ENCODE measurements at regions not wholly inside any gene's neighbourhood (a gene's known extent, or its start where the extent isn't known, plus 50 kb on each side); places are given as distances from the start of the nearest gene placed in this dataset.
"Not testable (repeated sequence)": the region's sequence is repeated elsewhere in the genome, so short reads cannot be mapped to it uniquely, and the experiment has no call there.

DNA sequence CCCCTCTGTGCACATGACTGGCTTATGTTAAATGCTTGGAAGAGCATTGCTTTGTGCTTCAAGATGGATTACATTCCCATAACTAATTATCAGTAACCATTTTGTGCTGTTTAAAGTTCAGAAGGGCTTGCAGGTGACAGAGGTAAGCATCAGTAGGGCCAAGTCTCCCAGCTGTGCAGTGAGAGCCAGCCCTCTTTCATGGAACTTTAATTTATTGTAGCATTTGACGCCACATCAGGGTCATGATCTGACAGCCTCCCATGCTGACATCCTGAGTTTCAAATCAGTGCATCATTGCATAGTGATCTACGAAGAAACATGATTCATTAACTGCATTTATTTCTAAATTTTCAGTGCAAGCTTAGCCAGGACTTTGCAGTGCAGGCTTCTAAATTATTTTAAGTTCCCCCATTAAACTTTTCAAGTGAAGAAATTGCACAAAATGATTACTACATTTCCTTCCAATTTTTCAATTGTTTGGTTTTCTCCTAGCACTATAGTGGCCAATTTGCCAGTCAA, 380.9 kb downstream of the UTRN start:
- no peak for DNase-seq (ENCODE audit: low read depth, low spot score)
- H3K27ac ChIP-seq: no peak overlapping the region
- H3K4me3 ChIP-seq: no peak overlapping the region
- H3K9ac ChIP-seq (ENCODE audit: insufficient read length): no peak overlapping the region
- H3K36me3 ChIP-seq (ENCODE audit: insufficient read depth, low read length): no peaks in the 10 kb centered on the region
- TF ChIP-seq EZH2 (IDR thresholded peaks at IDR 0.05) (no peak), POLR2AphosphoS5 (IDR thresholded peaks at IDR 0.05; ENCODE audit: borderline replicate concordance, low read depth, low read length) (no peak), FOXP2 (optimal IDR thresholded peaks at IDR 0.05; ENCODE audit: control extremely low read depth, extremely low read length, insufficient read depth) (no peak)
- no peaks in the 10 kb centered on the region for H3K9me3 ChIP-seq (ENCODE audit: low read depth, low read length)

DNA sequence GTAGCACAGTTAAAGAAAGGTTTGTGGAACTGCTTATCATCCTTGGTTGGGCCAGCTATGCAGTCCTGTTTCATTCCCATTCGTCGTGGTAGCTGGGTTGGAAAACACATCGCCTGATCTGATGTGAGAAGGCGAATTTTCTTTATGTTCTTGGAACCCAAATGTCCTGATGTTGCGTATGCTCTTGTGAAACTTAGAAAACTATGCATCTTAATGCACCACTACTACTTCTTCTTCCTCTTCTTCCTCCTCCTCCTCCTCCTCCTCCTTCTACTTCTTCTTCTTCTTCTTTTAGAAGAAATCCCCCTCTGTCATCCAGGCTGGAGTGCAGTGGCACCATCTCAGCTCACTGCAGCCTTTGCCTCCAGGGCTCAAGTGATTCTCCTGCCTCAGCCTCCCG, 381.6 kb downstream of the UTRN start:
- no peak overlapping the region for H3K27ac ChIP-seq
- DNase-seq (ENCODE audit: low read depth, low spot score): no peak
- TF ChIP-seq EZH2 (IDR thresholded peaks at IDR 0.05) (no peak), FOXP2 (optimal IDR thresholded peaks at IDR 0.05; ENCODE audit: control extremely low read depth, extremely low read length, insufficient read depth) (no peak)

DNA sequence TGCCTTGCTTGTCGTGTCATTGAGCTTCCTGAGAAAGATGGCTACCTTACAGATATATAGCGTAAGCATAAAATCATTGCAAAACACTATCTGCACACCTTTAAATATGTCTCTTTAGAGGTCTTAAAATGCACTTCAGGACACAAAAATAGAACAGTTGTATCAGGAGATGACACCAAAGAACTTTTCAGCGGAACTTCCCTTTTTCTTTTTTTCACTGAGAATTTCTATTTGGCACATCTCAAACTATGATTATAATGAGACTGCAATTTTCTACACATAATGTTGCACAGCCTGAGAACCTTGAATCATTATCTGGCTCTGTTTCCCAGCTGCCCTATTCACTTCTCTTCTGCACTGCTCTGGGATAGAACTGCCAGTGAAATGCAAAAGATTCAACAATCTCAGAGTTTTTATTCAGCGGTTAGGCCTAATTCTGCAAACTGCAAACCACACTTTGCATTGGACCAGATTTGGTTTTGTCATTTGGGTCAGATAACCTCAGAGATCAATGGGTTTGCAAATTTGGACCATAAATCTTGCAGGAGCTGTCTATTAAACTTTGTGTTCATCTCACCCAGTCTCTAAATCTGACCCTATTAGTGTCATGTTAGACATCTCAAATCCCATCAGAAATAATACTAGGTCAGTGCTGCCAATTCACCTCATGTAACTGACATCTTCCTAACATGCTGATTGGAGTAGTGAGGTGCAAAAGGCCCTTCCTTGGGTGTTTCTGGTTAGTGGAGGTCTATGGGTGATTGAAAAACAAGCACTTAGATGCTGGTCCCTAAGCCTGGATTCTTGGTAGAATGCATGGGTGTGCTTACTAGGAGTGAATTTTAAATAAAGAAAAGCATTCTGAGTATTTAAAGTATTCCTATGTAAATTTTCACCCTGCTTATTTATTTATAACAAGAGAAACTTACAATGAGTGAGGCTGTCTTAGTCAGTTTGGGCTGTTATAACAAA, 382.7 kb downstream of the UTRN start:
- Histone ChIP-seq H3K27ac (no peak overlapping the region), H3K9ac (ENCODE audit: insufficient read length) (no peak overlapping the region), H3K9me3 (ENCODE audit: low read depth, low read length) (no peaks in the 10 kb centered on the region), H3K36me3 (ENCODE audit: insufficient read depth, low read length) (no peaks in the 10 kb centered on the region), H3K4me3 (no peak overlapping the region)
- TF ChIP-seq FOXP2 (optimal IDR thresholded peaks at IDR 0.05; ENCODE audit: control extremely low read depth, extremely low read length, insufficient read depth) (no peak), EZH2 (IDR thresholded peaks at IDR 0.05) (no peak), POLR2AphosphoS5 (IDR thresholded peaks at IDR 0.05; ENCODE audit: borderline replicate concordance, low read depth, low read length) (no peak)
- DNase-seq (ENCODE audit: low read depth, low spot score): no peak

More for the DNA sequence above, 381.6 kb downstream of the UTRN start:
- H3K9me3 ChIP-seq (ENCODE audit: low read depth, low read length): no peaks in the 10 kb centered on the region
- H3K36me3 ChIP-seq (ENCODE audit: insufficient read depth, low read length): no peaks in the 10 kb centered on the region
- no peak overlapping the region for H3K4me3 ChIP-seq
- H3K9ac ChIP-seq (ENCODE audit: insufficient read length): no peak overlapping the region

DNA sequence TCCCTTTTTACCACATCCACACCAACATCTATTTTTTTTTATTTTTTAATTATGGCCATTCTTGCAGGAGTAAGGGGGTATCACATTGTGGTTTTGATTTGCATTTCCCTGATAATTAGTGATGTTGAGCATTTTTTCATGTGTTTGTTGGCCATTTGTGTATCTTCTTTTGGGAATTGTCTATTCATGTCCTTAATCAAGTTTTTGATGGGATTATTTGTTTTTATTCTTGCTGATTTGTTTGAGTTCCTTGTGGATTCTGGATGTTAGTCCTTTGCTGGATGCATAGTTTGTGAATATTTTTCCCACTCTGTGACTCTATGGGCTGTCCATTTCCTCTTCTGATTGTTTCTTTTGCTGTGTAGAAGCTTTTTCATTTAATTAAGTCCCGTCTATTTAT, 385.1 kb downstream of the UTRN start:
- not testable (repeated sequence) for H3K9me3 ChIP-seq (ENCODE audit: low read depth, low read length); H3K27ac ChIP-seq; H3K9ac ChIP-seq (ENCODE audit: insufficient read length); DNase-seq (ENCODE audit: low read depth, low spot score); H3K36me3 ChIP-seq (ENCODE audit: insufficient read depth, low read length); H3K4me3 ChIP-seq

DNA sequence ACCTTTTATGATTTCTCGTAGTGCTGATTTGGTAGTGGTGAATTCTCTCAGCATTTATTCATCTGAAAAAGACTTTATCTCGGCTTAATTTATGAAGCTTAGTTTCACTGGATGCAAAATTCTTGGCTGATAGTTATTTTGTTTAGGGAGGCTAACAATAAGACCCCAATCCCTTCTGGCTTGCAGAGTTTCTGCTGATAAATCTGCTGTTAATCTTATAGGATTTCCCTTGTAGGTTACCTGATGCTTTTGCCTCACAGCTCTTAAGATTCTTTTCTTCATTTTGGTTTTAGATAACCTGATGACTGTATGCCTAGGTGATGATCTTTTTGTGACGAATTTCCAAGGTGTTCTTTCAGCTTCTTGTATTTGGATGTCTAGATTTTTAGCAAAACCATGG, 388.7 kb downstream of the UTRN start:
- H3K27ac ChIP-seq: no peak overlapping the region
- no peak for TF ChIP-seq FOXP2 (optimal IDR thresholded peaks at IDR 0.05; ENCODE audit: control extremely low read depth, extremely low read length, insufficient read depth)
- H3K4me3 ChIP-seq: no peak overlapping the region
- no peaks in the 10 kb centered on the region for H3K36me3 ChIP-seq (ENCODE audit: insufficient read depth, low read length)
- H3K9ac ChIP-seq (ENCODE audit: insufficient read length): no peak overlapping the region
- no peaks in the 10 kb centered on the region for H3K9me3 ChIP-seq (ENCODE audit: low read depth, low read length)
- no peak for DNase-seq (ENCODE audit: low read depth, low spot score)

DNA sequence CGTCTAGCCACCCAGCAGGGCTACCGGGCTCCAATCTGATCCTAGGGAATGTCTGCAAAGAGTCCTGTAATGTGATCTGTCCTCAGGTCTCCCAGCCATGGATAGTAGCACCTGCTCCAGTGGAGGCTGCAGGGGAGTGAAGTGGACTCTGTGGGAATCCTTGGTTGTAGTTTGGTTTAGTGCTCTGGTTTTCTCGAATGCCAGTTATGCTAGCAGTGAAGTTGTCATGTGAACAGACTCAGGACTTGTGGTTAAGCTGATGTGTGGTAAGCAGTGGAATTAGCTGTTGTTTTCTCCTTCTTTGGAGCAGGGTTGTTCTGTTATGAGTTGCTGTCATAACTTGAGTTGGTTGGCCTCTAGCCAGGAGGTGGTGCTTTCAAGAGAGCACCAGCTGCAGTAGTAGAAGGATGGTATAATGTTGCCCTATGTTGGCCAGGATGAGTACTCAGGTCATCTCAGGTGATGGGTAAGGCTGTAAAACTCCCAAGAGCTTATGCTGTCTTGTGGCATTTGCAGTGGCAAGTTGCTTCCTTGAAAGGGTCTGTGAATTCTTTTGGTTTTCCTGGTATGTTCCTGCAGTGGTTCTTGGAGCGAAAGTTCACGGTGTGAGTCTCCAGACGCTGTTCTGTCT, 390.2 kb downstream of the UTRN start:
- Histone ChIP-seq H3K27ac (no peak overlapping the region), H3K9me3 (ENCODE audit: low read depth, low read length) (no peaks in the 10 kb centered on the region), H3K36me3 (ENCODE audit: insufficient read depth, low read length) (no peaks in the 10 kb centered on the region), H3K4me3 (no peak overlapping the region), H3K9ac (ENCODE audit: insufficient read length) (no peak overlapping the region)
- TF ChIP-seq FOXP2 (optimal IDR thresholded peaks at IDR 0.05; ENCODE audit: control extremely low read depth, extremely low read length, insufficient read depth) (no peak), EZH2 (IDR thresholded peaks at IDR 0.05) (no peak), POLR2AphosphoS5 (IDR thresholded peaks at IDR 0.05; ENCODE audit: borderline replicate concordance, low read depth, low read length) (no peak)
- no peak for DNase-seq (ENCODE audit: low read depth, low spot score)

DNA sequence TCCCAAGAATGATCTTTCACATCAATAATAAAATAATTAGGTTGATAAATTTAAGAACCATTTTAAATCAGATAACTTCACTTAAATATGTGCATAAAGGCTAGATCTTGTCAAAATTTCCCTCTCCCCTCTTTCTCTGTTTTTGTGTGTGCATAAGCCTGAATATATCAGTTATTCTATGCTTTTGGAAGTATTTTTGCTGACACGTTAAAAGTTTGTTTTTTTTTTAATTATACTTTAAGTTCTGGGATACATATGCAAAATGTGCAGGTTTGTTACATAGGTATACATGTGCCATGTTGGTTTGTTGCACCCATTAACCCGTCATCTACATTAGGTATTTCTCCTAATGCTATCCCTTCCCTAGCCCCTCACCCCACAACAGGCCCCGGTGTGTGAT, 391.2 kb downstream of the UTRN start:
- DNase-seq (ENCODE audit: low read depth, low spot score): not testable (repeated sequence)

DNA sequence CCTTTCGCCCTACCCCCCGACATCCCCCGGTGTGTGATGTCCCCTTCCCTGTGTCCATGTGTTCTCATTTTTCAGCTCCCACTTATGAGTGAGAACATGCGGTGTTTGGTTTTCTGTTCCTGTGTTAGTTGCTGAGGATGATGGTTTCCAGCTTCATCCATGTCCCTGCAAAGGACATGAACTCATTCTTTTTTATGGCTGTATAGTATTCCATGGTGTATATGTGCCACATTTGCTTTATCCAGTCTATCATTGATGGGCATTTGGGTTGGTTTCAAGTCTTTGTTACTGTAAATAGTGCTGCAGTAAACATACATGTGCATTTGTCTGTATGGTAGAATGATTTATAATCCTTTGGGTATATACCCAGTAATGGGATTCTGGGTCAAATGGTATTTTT, 392.1 kb downstream of the UTRN start:
- H3K4me3 ChIP-seq; DNase-seq (ENCODE audit: low read depth, low spot score); H3K9ac ChIP-seq (ENCODE audit: insufficient read length); H3K27ac ChIP-seq; H3K36me3 ChIP-seq (ENCODE audit: insufficient read depth, low read length); H3K9me3 ChIP-seq (ENCODE audit: low read depth, low read length): not testable (repeated sequence)

More for the DNA sequence above, 391.2 kb downstream of the UTRN start:
- H3K27ac ChIP-seq; H3K4me3 ChIP-seq; H3K9ac ChIP-seq (ENCODE audit: insufficient read length); H3K9me3 ChIP-seq (ENCODE audit: low read depth, low read length); H3K36me3 ChIP-seq (ENCODE audit: insufficient read depth, low read length): not testable (repeated sequence)

DNA sequence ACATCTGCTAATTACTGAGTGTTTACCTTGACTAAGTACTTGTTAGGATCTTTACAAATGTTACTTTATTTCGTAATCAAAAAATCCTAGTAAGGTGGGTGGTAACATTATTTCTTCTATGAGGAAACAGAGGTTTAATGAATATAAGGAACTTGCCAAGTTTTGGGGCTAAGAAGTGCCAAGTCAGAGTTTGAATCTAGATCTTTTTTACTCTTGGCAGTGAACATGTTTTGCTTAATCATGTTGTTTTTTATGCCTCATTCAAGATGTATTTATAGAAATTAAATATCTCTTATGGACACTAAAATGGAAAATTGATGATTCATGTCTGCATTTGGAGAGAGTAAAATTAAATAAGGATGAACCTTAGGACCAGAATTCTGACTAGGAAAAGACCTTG, 393.7 kb downstream of the UTRN start:
- Histone ChIP-seq H3K27ac (no peak overlapping the region), H3K4me3 (no peak overlapping the region), H3K9ac (ENCODE audit: insufficient read length) (no peak overlapping the region), H3K9me3 (ENCODE audit: low read depth, low read length) (no peaks in the 10 kb centered on the region), H3K36me3 (ENCODE audit: insufficient read depth, low read length) (no peaks in the 10 kb centered on the region)
- DNase-seq (ENCODE audit: low read depth, low spot score): no peak
- TF ChIP-seq FOXP2 (optimal IDR thresholded peaks at IDR 0.05; ENCODE audit: control extremely low read depth, extremely low read length, insufficient read depth): no peak
- TF ChIP-seq POLR2AphosphoS5 (IDR thresholded peaks at IDR 0.05; ENCODE audit: borderline replicate concordance, low read depth, low read length): no peak
- no peak for TF ChIP-seq EZH2 (IDR thresholded peaks at IDR 0.05)

Measured in SK-N-MC (cell line).